ENCODE measurements at regions not wholly inside any gene's neighbourhood (a gene's known extent, or its start where the extent isn't known, plus 50 kb on each side); places are given as distances from the start of the nearest gene placed in this dataset.
A peak's percentile ranks its signal among the peaks of the same experiment; 100 is the strongest.

DNA sequence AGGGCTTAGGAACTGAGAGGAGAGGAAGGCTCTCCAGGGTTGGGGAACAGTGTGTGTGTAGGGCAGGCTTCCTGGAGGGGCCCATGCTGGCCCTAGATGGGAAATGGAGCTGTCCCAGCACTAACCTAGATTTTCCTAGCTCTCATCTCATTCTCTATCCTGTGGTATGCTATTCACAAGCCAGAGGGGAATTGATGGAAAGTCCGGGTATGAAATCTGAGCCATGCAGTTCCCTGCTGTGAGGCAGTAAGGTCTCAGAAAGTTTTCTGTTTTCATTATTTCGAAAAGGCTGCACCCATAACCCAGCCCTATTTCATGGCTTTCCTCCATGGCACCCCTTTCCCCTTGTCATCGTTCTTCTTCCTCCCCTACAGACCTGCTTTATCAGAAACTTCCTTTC lies 220.3 kb downstream of the RPS24 start:
- H3K4me3 ChIP-seq: no peak overlapping the region
- H3F3A ChIP-seq (ENCODE audit: insufficient read depth, low read depth): peaks cover 12% of the 10 kb centered on the region; the same call in 1 of the 2 replicates
- H4K20me1 ChIP-seq (ENCODE audit: insufficient read depth): no peaks in the 10 kb centered on the region
- H3K9me2 ChIP-seq (ENCODE audit: insufficient read depth): no peaks in the 10 kb centered on the region
- TF ChIP-seq, protein P1, sequence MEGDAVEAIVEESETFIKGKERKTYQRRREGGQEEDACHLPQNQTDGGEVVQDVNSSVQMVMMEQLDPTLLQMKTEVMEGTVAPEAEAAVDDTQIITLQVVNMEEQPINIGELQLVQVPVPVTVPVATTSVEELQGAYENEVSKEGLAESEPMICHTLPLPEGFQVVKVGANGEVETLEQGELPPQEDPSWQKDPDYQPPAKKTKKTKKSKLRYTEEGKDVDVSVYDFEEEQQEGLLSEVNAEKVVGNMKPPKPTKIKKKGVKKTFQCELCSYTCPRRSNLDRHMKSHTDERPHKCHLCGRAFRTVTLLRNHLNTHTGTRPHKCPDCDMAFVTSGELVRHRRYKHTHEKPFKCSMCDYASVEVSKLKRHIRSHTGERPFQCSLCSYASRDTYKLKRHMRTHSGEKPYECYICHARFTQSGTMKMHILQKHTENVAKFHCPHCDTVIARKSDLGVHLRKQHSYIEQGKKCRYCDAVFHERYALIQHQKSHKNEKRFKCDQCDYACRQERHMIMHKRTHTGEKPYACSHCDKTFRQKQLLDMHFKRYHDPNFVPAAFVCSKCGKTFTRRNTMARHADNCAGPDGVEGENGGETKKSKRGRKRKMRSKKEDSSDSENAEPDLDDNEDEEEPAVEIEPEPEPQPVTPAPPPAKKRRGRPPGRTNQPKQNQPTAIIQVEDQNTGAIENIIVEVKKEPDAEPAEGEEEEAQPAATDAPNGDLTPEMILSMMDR (conservative IDR thresholded peaks at IDR 0.05): no peak
- peaks cover 17% of the 10 kb centered on the region for H3K4me1 ChIP-seq (replicated peaks; ENCODE audit: insufficient read depth)
- H2AFZ ChIP-seq: no peak overlapping the region
- no peaks in the 10 kb centered on the region for H3K27me3 ChIP-seq (ENCODE audit: insufficient read depth, low read depth)
- no peaks in the 10 kb centered on the region; the same call in 1 of the 2 replicates for H3K9me3 ChIP-seq (ENCODE audit: insufficient read depth, low read depth)
- ChIA-PET CTCF (no interaction called here), POLR2A (ENCODE audit: unreplicated experiment) (no interaction called here)
- H3K36me3 ChIP-seq (ENCODE audit: low read depth): no peaks in the 10 kb centered on the region
- intact Hi-C loops (cut with micrococcal nuclease; ENCODE audit: unreplicated experiment): no loop called here
- no peak for DNase-seq
- H3K27ac ChIP-seq: no peak overlapping the region
- no TSS peak for BruUV-seq (replicated peaks)
- no peak overlapping the region for H3K4me2 ChIP-seq
- H3K79me2 ChIP-seq (ENCODE audit: low read depth): no peaks in the 10 kb centered on the region

DNA sequence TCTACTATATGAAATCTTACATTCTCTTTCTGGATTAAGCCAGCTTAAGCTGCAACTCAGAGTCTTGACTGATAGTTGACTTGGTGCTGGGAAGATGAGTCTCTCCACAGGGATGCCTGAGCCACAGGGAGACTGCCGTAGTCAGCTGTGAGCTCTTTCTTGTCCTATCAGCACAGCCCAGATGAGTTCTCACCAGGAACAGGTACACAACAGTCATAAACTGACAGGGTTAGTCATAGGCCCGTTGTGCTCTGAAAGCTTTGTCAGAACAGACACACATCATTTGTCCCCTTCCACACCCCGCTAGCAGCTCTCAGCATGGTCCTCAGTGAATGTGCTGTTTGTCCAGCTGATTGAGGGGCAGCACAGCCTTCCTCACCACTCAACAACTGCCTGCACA lies 221.6 kb downstream of the RPS24 start:
- POLR2A ChIA-PET (ENCODE audit: unreplicated experiment): no interaction called here
- Histone ChIP-seq H3K4me2 (peak overlapping the region; percentile 54), H3K27me3 (ENCODE audit: insufficient read depth, low read depth) (no peaks in the 10 kb centered on the region), H4K20me1 (ENCODE audit: insufficient read depth) (no peaks in the 10 kb centered on the region), H3K9me2 (ENCODE audit: insufficient read depth) (no peaks in the 10 kb centered on the region), H3K36me3 (ENCODE audit: low read depth) (no peaks in the 10 kb centered on the region), H3K4me3 (no peak overlapping the region), H3K9me3 (ENCODE audit: insufficient read depth, low read depth) (no peaks in the 10 kb centered on the region; the same call in 1 of the 2 replicates), H2AFZ (no peak overlapping the region), H3K79me2 (ENCODE audit: low read depth) (no peaks in the 10 kb centered on the region), H3K27ac (peak overlapping the region; percentile 92), H3F3A (ENCODE audit: insufficient read depth, low read depth) (peaks cover 12% of the 10 kb centered on the region; the same call in 1 of the 2 replicates), H3K4me1 (replicated peaks; ENCODE audit: insufficient read depth) (peaks cover 17% of the 10 kb centered on the region)
- no peak for TF ChIP-seq EZH2 (IDR thresholded peaks at IDR 0.05; ENCODE audit: low read depth)
- TF ChIP-seq, protein P1 (conservative IDR thresholded peaks at IDR 0.05): no peak
- intact Hi-C loops (cut with micrococcal nuclease; ENCODE audit: unreplicated experiment): no loop called here
- CTCF ChIA-PET: no interaction called here
- DNase-seq: no peak
- BruUV-seq (replicated peaks): no TSS peak

- H3K4me3 ChIP-seq: 0 out of 2 replicates have a peak overlapping the region, but pooled peaks have one; percentile 7
- peaks cover 17% of the 10 kb centered on the region for H3K4me1 ChIP-seq (replicated peaks; ENCODE audit: insufficient read depth)
- TSS peak; percentile 93 for BruUV-seq (replicated peaks)
- H3K79me2 ChIP-seq (ENCODE audit: low read depth): no peaks in the 10 kb centered on the region
- peak; percentile 76 to 96 for DNase-seq
- H3F3A ChIP-seq (ENCODE audit: insufficient read depth, low read depth): peaks cover 12% of the 10 kb centered on the region; the same call in 1 of the 2 replicates
- intact Hi-C loops (cut with micrococcal nuclease; ENCODE audit: unreplicated experiment): loop anchor here (2.0 kb wide), 1 partner anchor 47 kb away; no protein-coding TSS in a partner anchor
- no peaks in the 10 kb centered on the region for H3K36me3 ChIP-seq (ENCODE audit: low read depth)
- POLR2A ChIA-PET (ENCODE audit: unreplicated experiment): no interaction called here
- H3K27me3 ChIP-seq (ENCODE audit: insufficient read depth, low read depth): no peaks in the 10 kb centered on the region
- no peak for TF ChIP-seq EZH2 (IDR thresholded peaks at IDR 0.05; ENCODE audit: low read depth)
- TF ChIP-seq, protein P1 (conservative IDR thresholded peaks at IDR 0.05): no peak
- H4K20me1 ChIP-seq (ENCODE audit: insufficient read depth): no peaks in the 10 kb centered on the region
- peak overlapping the region; percentile 67 for H2AFZ ChIP-seq
- H3K9me3 ChIP-seq (ENCODE audit: insufficient read depth, low read depth): no peaks in the 10 kb centered on the region; the same call in 1 of the 2 replicates
- peak overlapping the region; percentile 92 for H3K27ac ChIP-seq
- CTCF ChIA-PET: interaction anchor here (0.6 kb wide), 1 partner anchor 254 kb away, joined by 3 read pairs; no protein-coding TSS in a partner anchor
- peak overlapping the region; percentile 54 for H3K4me2 ChIP-seq
- no peaks in the 10 kb centered on the region for H3K9me2 ChIP-seq (ENCODE audit: insufficient read depth)
Measured at GRCh38 chr10:78255796-78256638, 222.4 kb downstream of the RPS24 start.

All from PC-9 (cell line).